Upper lobe of left lung (tissue), 6 donors: ENCODE measurements at regions not wholly inside any gene's neighbourhood (a gene's known extent, or its start where the extent isn't known, plus 50 kb on each side); places are given as distances from the start of the nearest gene placed in this dataset.
"Not testable (repeated sequence)": the region's sequence is repeated elsewhere in the genome, so short reads cannot be mapped to it uniquely, and the experiment has no call there.

Experiments used
- ATAC-seq, 2 donors: fragments of 200-7000 bp; cut with Tn5 transposase; one replicate each; pipeline ENCODE4 v1.9.1; 2022; ENCODE audit warnings: mild to moderate bottlenecking in 2 of 2, moderate library complexity in 2 of 2; ENCODE audit not compliant: low FRiP score in 2 of 2
- DNase-seq, 2 donors: peaks; one replicate each; pipeline ENCODE4 v3.0.0-alpha.2; 2019 to 2020
- H3K27ac ChIP-seq, 4 donors: fragments of 200-600 bp; sonication (generic); one replicate each; pipeline ENCODE4 v1.5.1; 2016 to 2019
- H3K27me3 ChIP-seq, 4 donors: fragments of 200-600 bp; sonication (generic); one replicate each; pipeline ENCODE4 v1.5.1; 2017 to 2019
- H3K36me3 ChIP-seq, 4 donors: fragments of 200-600 bp; sonication (generic); one replicate each; pipeline ENCODE4 v1.5.1; 2016 to 2019
- H3K4me1 ChIP-seq, 4 donors: fragments of 200-600 bp; sonication (generic); one replicate each; pipeline ENCODE4 v1.5.1; 2018 to 2019
- H3K4me3 ChIP-seq, 4 donors: fragments of 200-600 bp; sonication (generic); one replicate each; pipeline ENCODE4 v1.5.1; 2017 to 2019; ENCODE audit warnings: mild to moderate bottlenecking in 2 of 4, moderate library complexity in 1 of 4
- H3K9me3 ChIP-seq, 4 donors: fragments of 200-600 bp; sonication (generic); one replicate each; pipeline ENCODE4 v1.5.1; 2018 to 2019
- EP300 ChIP-seq, 4 donors: sonication (generic); formaldehyde crosslinking; IDR thresholded peaks; one replicate each; pipeline ENCODE4 v1.5.1; 2017; ENCODE audit warnings: antibody characterized with exemption in 4 of 4, control low read depth in 2 of 4
- POLR2A ChIP-seq, 4 donors: fragments of 450-650 bp; IDR thresholded peaks; one replicate each; pipeline ENCODE4 v1.5.1; 2016 to 2017; ENCODE audit warnings: antibody characterized with exemption in 4 of 4, mild to moderate bottlenecking in 2 of 4
- POLR2AphosphoS5 ChIP-seq, 2 donors: sonication (generic); formaldehyde crosslinking; IDR thresholded peaks; one replicate each; pipeline ENCODE4 v1.5.1; 2017; ENCODE audit warnings: antibody characterized with exemption in 2 of 2
- WGBS, 2 donors: methylation state at CpG; one replicate each; pipeline ENCODE4 v1.1.5; 2017 to 2018; 5-methylcytosine and 5-hydroxymethylcytosine counted together
- TF ChIP-seq, protein P1 (sequence below), 6 experiments: fragments of 450-650 bp in 4 of 6; fragments of 200-600 bp in 2 of 6; sonication (generic) in 2 of 6; IDR thresholded peaks; one replicate each; pipeline ENCODE4 v1.5.1; 2016 to 2019; ENCODE audit warnings: antibody characterized with exemption in 6 of 6
- donor health status: DM: no; HTN: no; CAD: no; lungs with moderate emphysema.
- donor health status: DM: no; HTN: yes; CAD: no; lungs with severe emphysema.

DNA sequence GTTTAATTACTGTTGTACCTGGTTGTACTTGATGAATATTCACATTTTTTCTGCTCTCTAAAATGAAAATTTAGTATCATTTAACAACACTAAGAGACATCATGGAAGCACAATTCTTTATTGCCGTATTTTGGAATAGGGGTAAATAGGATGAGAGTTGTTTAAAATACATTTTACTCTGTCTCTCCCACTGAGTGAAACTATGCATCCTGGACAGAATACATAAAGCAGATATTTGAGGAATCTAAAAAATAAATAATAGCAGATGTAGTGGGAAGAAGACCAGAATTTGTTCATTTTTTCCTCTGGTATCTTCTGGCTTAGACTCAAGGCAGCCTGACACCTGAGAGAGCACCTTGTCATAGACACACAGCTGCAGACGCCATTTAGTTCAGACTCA lies 119.1 kb upstream of the AHI1 start:
- ATAC-seq, result no peak
- 78 to 98% methylated on average over 2 of the region's 2 CpGs for WGBS, 2 donors
- no peak for DNase-seq
- Histone ChIP-seq H3K36me3 (no peaks in the 10 kb centered on the region), H3K4me1 (no peaks in the 10 kb centered on the region), H3K4me3 (no peak overlapping the region), H3K27ac (no peak overlapping the region), H3K27me3 (no peaks in the 10 kb centered on the region), H3K9me3 (no peaks in the 10 kb centered on the region)
- TF ChIP-seq POLR2A (IDR thresholded peaks at IDR 0.05), result no peak
- TF ChIP-seq, protein P1, sequence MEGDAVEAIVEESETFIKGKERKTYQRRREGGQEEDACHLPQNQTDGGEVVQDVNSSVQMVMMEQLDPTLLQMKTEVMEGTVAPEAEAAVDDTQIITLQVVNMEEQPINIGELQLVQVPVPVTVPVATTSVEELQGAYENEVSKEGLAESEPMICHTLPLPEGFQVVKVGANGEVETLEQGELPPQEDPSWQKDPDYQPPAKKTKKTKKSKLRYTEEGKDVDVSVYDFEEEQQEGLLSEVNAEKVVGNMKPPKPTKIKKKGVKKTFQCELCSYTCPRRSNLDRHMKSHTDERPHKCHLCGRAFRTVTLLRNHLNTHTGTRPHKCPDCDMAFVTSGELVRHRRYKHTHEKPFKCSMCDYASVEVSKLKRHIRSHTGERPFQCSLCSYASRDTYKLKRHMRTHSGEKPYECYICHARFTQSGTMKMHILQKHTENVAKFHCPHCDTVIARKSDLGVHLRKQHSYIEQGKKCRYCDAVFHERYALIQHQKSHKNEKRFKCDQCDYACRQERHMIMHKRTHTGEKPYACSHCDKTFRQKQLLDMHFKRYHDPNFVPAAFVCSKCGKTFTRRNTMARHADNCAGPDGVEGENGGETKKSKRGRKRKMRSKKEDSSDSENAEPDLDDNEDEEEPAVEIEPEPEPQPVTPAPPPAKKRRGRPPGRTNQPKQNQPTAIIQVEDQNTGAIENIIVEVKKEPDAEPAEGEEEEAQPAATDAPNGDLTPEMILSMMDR (IDR thresholded peaks at IDR 0.05), result no peak
- TF ChIP-seq POLR2AphosphoS5 (IDR thresholded peaks at IDR 0.05), result no peak

DNA sequence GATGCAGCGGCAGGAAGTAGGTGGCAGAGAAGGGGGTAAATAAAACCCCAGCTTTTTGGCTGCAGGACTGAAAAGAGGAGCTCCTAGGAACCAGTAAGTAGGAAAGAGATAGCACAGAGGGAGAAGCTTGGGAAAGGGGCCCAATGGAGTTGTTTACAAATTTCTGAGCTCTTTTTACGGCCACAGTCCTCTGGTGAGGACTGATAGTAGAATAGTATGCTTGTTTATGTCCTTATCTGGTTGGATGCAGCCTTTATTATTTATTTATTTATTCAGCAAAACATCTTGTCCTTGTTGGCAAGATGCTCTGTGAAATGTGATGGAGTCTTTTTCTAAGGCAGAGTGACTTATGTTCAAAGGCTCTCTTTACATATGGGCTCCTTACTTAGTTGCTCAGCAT lies 119.7 kb upstream of the AHI1 start:
- DNase-seq, result no peak
- TF ChIP-seq, protein P1 (IDR thresholded peaks at IDR 0.05), result no peak
- TF ChIP-seq EP300 (IDR thresholded peaks at IDR 0.05) (no peak), POLR2AphosphoS5 (IDR thresholded peaks at IDR 0.05) (no peak), POLR2A (IDR thresholded peaks at IDR 0.05) (no peak)
- Histone ChIP-seq H3K4me3 (no peak overlapping the region), H3K36me3 (no peaks in the 10 kb centered on the region), H3K4me1 (no peaks in the 10 kb centered on the region), H3K27me3 (no peaks in the 10 kb centered on the region), H3K9me3 (no peaks in the 10 kb centered on the region), H3K27ac (no peak overlapping the region)
- 84 to 94% methylated on average over 2 of the region's 2 CpGs for WGBS, 2 donors
- ATAC-seq, result no peak

DNA sequence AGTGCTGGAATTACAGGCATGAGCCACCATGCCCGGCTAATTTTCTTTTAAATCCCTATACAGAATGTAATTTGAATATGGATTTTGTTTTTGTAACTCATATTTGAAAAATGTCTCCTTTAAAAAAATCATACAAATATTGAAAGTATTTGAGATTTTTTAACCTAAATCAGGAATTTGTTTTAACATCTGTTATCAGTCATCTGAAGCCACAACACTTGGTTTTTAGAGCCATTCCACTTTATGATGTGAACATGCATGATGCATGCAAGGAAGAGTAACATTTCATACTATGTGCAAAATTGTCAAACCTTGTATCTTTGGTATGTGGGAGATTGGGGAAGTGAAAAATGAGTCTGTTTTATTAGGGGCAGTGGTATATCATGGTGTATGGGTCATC lies 124.5 kb upstream of the AHI1 start:
- Histone ChIP-seq H3K4me3 (no peak overlapping the region), H3K36me3 (no peaks in the 10 kb centered on the region), H3K27me3 (no peaks in the 10 kb centered on the region), H3K4me1 (no peaks in the 10 kb centered on the region), H3K27ac (no peak overlapping the region), H3K9me3 (no peaks in the 10 kb centered on the region)
- 94 to 96% methylated on average over 1 of the region's 1 CpG for WGBS, 2 donors
- DNase-seq, result no peak
- TF ChIP-seq, protein P1 (IDR thresholded peaks at IDR 0.05), result no peak
- no peak for TF ChIP-seq EP300 (IDR thresholded peaks at IDR 0.05)
- no peak for TF ChIP-seq POLR2AphosphoS5 (IDR thresholded peaks at IDR 0.05)
- TF ChIP-seq POLR2A (IDR thresholded peaks at IDR 0.05), result no peak
- no peak for ATAC-seq

DNA sequence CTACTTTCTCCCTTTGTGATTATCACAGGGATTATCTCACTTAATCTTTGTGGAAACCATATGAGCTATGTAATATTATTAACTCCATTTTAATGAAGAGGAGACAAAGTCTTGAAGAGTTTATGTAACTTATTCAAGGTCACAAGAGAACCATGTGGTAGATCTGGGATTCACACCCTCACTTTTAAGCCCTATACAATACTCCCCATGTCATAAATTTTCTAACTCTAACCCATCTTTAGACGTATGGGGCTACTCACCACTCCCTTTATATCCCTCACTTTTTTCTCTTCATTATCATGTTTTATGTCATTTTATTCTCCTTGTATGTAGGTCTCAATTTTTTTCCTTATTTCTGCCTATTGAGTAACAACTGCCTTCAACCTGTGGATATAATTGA lies 126.4 kb upstream of the AHI1 start:
- TF ChIP-seq EP300 (IDR thresholded peaks at IDR 0.05) (no peak), POLR2AphosphoS5 (IDR thresholded peaks at IDR 0.05) (no peak), POLR2A (IDR thresholded peaks at IDR 0.05) (no peak)
- TF ChIP-seq, protein P1 (IDR thresholded peaks at IDR 0.05), result no peak
- WGBS, 2 donors, result 86 to 88% methylated on average over 1 of the region's 1 CpG

DNA sequence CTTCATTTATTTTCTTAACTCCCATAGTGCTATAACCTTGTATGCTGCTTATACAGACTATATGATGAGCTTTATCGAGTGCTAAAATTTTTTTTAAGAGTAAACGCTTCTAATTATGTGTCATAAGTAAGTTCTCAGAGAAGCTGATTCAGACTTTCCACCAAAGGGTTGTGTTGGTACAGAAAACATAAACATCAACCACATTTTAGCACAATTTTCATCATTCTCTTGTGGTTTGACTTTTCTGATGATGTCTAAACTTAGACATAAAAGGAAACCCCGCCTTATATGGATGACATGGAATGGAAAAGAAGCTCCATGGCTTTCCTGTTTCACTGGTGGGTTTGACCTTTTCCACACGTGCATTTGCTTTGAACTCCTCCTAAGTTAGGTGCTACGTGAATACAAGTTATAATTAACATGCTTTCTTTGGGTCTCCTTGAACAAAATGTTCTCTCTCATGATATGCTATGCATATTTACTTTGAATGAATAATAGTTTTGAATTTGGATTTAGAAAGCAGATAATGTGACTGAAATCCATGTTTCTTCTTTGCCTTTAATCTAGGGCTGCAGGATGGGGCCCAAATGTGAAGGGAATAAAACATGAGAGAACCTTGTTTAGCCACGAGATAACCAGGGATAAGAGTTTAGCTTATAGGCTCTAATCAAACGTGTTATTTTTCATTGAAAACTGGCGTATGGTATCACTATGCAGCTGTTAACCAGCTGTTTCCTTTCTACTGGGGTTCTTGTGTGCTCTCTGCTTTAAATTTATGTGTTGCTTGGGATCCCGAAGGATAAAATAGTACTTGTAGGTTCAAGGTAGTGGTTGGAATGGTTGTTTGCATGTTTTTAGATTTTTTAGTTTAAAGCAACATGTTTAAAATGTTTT lies 127.1 kb upstream of the AHI1 start:
- ATAC-seq (no peak), DNase-seq (no peak)
- Histone ChIP-seq H3K27me3 (no peaks in the 10 kb centered on the region), H3K9me3 (no peaks in the 10 kb centered on the region), H3K27ac (no peak overlapping the region), H3K36me3 (no peaks in the 10 kb centered on the region), H3K4me1 (no peaks in the 10 kb centered on the region), H3K4me3 (no peak overlapping the region)
- WGBS, 2 donors, result 56% methylated on average over 9 of the region's 9 CpGs
- TF ChIP-seq POLR2AphosphoS5 (IDR thresholded peaks at IDR 0.05), result no peak
- no peak for TF ChIP-seq POLR2A (IDR thresholded peaks at IDR 0.05)
- TF ChIP-seq EP300 (IDR thresholded peaks at IDR 0.05), result no peak
- TF ChIP-seq, protein P1 (IDR thresholded peaks at IDR 0.05), result no peak

More for the DNA sequence above, 126.4 kb upstream of the AHI1 start:
- H3K4me3 ChIP-seq, result no peak overlapping the region
- ATAC-seq, result no peak
- H3K4me1 ChIP-seq, result no peaks in the 10 kb centered on the region
- H3K9me3 ChIP-seq, result no peaks in the 10 kb centered on the region
- H3K36me3 ChIP-seq, result no peaks in the 10 kb centered on the region
- no peak for DNase-seq
- H3K27ac ChIP-seq, result no peak overlapping the region
- no peaks in the 10 kb centered on the region for H3K27me3 ChIP-seq

DNA sequence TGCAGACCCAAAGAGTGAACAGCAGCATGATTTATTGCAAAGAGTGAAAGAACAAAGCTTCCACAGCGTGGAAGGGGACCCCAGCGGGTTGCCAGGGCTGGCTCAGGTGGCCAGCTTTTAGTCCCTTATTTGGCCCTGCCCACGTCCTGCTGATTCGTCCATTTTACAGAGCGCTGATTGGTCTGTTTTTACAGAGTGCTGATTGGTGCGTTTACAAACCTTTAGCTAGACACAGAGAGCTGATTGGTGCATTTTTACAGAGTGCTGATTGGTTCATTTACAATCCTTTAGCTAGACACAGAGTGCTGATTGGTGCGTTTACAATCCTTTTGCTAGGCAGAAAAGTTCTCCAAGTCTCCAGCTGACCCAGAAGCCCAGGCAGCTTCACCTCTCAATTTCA lies 128.5 kb upstream of the AHI1 start:
- not testable (repeated sequence) for ATAC-seq, H3K9me3 ChIP-seq
- 83 to 94% methylated on average over 7 of the region's 7 CpGs for WGBS, 2 donors

More for the DNA sequence above, 128.5 kb upstream of the AHI1 start:
- H3K27me3 ChIP-seq, H3K4me3 ChIP-seq, H3K36me3 ChIP-seq, H3K27ac ChIP-seq, H3K4me1 ChIP-seq, DNase-seq: not testable (repeated sequence)
